NCI-H146 treated with DMSO at 0.1 percent for 48 hours (cell line): ENCODE measurements at regions not wholly inside any gene's neighbourhood (a gene's known extent, or its start where the extent isn't known, plus 50 kb on each side); places are given as distances from the start of the nearest gene placed in this dataset.

Source experiments
- DNase-seq: peaks from one replicate; lab custom pipeline; 2025; ENCODE audit not compliant: unreplicated experiment; lab: John Stamatoyannopoulos, UW

DNA sequence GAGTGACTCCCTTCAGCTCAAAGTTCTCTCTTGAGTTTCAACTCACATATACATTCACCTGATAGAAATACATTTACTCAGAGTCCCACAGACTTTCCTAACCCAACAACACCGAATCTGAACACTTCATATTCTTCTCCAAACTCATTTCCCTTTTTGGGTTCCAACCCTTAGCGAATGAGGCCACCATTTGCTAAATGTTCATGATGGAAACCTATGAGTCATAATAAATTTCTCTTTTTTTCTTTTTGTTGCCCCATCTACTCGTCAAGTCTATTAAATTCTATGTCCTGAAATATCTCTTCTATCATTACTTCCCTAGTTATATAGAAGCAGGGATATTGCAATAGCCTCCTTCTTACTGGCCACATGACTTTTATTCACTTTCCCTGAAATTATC lies 100.1 kb downstream of the HLX start:
- no peak for DNase-seq

DNA sequence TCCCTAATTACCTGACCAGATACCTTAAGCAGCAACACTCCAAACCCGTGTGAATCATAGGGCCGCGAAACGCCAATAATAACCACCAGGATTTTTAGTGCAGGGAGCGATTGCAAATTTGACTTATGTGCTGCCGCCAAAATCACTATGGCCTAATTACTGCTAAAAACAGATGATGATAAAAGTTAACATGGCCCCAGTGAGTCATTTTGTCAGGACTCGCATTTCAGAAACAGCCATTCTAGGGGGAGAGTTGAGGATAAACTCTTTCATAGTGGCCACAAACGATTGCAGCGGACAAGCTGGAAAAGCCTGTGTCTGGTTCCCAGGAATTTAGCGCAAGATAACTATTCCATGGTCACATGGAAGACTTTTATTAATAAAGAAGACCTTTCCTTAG lies 103.4 kb downstream of the HLX start:
- no peak for DNase-seq

DNA sequence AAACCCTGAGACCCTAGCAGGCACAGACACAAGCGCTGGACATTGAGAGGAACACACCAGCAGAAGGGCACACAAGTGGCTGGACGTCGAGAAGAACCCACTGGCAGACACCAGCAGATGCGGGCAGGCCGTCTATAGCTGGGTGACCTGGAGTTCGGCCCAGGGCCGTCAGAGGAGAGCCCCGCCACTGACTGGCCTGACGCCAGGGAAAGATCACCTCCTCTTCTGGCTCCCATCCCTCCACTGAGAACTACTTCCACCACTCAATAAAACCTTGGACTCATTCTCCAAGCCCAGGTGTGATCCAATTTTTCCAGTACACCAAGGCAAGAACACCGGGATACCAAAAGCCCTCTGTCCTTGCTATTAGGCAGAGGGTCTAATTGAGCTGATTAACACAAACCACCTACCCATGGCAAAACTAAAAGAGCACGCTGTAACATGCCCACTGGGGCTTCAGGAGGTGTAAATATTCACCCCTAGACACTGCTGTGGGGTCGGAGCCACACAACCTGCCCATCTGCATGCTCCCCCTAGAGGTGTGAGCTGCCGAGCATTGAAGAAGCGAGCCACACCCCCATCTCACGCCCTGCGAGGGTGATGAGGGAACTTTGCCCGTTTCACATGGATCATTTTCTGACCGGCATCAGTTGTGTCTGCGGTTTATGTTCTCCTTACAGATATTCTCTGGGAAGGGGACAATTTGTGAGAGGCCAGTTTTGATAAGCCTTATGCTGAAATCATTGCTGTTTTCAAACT lies 104.8 kb downstream of the HLX start:
- DNase-seq, result no peak

DNA sequence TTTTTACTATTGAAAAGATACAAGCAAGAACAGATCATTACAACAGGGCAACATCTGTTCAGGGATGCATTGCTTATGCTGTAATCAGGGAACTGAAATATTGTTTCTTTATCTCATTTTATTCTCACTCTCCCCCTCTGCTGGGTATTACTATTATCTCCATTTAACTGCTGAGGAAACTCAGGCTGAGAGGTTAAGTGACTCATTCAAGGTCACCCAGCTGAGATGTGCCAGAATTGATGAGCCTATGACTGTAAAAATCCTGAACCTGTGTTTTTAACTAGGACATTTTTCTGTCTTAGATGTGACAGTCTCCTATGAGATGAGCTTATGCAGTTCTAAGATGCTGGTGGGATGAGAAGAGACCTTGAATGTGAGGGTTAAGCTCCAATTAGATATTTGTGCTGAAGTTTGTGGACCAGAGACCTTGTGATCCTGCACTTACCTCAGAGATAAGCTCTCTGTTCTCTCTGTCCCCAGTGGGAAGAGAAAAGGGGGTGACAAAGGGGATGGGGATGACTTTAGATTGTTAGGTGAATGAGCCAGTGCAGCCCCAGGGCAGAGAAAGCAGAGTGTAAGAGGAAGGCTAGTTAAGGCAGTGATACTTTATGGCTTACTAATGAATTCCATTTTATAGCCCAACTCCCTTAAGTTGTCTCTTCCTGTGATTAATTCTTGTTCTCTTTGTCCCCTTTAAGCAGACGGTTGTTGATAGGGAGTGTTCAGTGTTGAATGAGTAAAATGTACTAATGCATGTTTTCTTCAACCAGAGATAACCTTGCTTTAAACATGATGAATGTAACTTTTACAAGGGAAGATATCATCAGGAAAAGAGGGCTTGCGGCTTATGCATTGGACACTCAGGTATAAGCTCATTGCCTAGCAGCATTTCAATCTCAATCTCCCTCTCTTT lies 111.4 kb downstream of the HLX start:
- no peak for DNase-seq

DNA sequence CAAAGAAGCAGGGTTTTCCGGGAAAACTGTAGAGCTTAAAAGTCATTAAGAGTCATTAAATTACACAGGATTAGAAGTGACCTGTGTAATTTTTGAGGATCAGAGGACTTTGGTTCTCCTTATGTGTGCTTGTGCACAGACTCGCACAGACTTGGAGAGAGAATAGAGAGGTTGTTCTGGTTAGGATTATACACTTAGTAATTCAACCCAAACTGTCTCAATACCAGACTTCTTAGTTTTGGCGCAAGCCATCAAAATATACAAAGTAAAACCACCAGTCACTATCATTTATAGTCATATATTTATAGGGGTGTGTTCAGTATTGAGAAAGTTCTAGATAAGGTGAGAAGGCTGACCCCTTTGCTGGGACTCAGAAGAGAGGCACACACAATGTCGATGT lies 112.3 kb downstream of the HLX start:
- no peak for DNase-seq

DNA sequence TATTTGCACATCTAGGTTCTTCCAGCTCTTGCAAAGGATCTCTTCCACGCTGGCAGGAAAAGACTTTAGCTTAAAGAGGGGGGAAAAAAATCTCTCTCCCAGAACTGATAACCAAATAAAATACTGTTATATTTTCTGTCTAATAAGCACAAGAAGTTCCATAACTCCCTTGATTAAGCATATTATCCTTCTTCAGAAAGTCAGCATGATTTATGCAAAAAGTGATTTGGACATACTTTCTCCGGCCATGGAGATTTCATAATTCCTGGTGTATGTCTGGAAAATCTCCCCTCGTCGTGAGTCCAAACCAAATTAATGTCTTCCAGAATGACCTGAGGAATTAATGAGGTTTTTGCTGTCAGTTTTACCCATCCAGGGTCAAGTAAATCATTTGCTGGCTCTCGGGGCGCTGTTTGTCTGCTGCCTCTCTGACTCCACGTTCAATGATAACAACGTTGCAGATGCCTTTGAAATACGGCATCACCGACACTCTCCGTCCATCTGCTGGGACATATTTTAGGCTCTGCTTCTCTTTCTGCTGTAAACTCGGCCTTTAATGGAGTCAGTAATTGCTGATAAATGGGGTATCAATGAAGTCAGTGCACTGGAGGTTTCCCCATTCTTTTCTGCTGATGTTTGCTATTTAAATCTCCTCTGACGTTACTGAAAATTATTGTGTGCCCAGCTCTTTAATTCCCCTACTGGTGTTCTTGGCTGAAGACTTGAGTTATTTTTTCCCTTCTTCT lies 112.9 kb downstream of the HLX start:
- no peak for DNase-seq

DNA sequence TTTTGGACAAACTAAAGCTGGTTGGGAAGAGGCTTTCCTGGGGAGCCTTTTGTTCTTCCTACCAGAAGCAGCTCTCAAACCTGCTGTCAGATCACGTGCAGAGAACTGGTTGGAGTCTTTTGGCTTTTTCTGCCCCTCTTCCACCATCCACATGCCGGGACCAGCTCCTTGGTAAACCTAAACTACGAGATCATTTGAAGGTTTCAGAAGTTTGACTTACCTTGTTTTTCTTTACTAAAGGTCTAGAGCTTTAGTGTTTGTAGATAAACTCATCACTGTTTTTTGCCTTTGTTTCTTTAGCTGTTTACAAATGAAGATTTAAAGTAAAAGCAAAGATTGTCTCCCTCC lies 113.4 kb downstream of the HLX start:
- no peak for DNase-seq

DNA sequence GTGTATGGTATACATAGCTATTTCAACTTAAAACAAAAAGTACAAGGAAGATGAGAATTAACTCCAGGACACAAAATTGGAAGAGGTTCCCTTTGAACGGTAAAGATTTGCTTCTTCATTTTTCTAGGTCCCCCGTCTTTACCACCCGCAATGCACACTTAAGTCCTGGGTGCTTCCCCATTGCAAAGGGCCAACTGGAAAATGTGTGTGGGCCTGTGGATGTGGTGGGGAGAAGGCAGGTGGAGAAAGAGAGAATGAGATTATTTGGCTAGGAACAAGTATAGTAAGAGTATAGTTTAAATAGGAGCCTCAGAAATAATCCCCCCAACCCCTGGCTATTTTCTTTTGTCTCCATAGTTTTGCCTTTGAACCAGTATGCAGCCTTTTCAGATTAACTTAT lies 115.4 kb downstream of the HLX start:
- no peak for DNase-seq

DNA sequence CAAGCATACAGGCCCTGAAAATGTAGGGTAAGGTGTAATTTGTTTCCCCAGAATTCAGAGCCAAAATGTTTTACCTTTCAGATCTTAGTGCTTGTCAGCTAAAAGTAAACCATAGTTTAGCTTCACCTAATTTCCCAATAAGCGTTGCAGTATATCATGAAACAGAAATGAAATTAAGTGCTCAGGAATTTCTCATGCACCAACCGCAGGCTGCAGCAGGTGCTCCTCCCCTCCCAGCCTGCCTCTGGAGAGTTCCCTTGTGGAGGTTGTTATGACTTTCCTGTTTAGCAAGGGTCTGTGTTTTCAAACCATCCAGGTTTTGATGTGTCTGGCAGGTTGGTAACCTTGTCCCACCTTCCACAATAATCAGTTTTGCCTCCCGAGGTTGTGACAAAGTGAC lies 118.5 kb downstream of the HLX start:
- DNase-seq, result no peak

DNA sequence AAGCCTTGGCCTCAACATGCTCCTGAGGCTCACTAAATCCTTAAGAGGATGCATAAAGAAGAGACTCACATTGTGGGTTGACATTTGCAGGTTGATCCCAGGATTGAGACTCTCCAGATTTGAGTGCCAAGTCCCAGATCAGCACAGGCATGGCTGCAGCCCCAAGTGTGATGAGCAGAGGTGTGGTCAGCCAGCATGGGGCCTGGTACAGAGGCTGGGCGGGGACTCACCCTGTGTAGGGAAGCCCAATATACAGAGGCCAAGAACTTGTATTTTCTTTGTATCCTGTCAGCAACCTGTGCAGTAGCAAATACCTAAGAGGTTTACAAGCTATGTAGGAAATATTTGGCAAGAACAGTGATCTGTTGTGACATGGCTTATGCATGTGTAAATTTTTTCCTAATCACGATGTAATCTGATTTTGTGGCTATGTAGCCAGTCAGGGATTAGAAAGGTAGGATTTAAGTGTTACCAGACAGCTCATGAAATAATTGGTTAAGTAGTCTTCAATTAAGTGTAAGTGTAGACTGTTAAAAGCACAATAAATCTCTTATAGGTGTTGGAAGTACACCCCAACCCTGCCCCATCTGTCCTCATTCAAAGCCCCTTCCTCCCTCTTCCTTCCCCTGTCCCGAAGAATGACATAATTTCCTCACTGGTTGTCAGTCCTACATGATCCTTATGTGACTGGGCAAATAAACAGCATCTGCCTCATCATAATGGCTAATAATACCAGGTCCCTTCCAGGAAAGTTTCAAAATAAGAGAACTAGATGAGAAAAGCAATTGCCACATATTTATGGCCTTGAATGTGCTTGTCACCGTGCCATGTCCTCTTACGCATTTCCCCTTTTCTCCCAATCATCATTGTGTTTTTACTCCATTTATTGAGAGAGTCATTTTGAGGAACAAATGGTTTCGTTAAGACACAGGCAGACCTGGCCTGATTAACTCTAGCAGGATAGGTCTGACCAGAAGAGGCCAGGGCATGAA lies 120.9 kb downstream of the HLX start:
- no peak for DNase-seq

DNA sequence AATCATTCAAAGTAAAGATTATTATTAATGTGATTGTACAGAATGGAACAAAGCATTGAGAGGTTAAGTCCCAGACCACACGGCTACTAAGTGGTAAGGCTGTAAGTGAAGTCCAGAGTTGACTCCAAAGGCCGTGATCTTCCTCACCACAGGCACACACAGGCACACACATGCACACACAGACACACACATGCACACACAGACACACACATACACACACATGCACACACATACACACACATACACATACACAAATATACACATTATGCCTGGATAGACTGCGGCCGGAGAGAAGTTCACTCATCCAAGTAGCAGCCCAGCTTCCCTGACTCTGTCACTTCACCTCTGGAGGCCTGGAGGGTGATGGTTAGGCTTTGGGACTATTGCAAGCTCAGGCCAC lies 121.9 kb downstream of the HLX start:
- no peak for DNase-seq

DNA sequence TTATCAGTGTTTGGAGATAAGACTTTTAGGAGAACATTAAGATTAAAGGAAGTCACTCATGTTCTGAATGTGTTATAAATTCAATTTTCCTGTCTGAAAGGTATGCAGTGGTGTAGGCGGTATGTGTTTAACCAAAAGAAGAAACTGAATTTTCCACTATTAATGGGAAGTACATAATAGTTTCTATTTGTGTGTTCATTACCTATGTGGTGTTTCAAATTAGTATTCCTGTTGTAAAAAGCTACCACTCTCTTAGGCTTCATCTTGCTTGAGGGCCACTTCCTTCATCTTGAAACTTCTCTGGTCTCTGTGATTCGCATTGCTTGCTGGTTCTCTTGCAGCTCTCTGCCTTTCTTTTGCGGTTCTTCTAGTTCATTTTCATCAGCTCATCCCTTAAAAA lies 123.4 kb downstream of the HLX start:
- DNase-seq, result no peak

DNA sequence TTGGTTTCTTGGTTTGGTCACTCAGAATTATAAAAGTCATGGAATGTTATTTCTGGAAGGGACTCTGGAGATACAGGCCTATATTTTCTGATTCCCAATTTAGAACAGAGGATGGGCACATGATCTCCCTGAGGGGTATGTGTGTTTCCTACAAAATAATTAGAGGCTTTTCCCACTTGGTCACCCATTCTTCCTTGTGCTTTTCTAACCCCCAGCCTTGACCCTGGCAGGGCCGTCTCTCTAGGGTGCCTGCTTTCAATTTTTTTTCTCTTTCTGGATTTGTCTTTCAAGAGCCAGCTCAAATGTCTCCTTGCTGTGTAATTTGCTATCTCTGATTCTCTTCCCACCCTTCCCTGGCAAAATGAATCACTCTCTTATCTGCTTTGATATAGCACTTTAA lies 131.9 kb downstream of the HLX start:
- DNase-seq, result no peak

DNA sequence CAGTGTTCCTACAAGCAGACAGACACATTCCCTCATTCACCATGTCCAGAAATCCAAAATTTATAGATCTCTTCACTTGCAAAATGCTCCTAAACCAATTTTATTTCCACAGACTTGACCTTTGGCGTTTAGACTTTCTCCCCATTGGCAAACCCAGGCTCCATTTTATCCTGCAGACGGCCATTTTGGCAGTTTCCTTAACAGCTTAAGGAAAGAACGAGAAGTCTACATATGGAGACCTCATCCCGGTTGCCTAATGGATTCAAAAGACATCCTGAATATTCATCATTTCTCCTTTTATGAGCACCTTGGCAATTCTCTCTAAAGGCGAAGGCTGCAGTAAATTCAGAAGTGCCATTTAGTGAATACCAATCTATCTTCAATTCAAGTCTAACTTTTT lies 132.9 kb downstream of the HLX start:
- DNase-seq, result no peak

DNA sequence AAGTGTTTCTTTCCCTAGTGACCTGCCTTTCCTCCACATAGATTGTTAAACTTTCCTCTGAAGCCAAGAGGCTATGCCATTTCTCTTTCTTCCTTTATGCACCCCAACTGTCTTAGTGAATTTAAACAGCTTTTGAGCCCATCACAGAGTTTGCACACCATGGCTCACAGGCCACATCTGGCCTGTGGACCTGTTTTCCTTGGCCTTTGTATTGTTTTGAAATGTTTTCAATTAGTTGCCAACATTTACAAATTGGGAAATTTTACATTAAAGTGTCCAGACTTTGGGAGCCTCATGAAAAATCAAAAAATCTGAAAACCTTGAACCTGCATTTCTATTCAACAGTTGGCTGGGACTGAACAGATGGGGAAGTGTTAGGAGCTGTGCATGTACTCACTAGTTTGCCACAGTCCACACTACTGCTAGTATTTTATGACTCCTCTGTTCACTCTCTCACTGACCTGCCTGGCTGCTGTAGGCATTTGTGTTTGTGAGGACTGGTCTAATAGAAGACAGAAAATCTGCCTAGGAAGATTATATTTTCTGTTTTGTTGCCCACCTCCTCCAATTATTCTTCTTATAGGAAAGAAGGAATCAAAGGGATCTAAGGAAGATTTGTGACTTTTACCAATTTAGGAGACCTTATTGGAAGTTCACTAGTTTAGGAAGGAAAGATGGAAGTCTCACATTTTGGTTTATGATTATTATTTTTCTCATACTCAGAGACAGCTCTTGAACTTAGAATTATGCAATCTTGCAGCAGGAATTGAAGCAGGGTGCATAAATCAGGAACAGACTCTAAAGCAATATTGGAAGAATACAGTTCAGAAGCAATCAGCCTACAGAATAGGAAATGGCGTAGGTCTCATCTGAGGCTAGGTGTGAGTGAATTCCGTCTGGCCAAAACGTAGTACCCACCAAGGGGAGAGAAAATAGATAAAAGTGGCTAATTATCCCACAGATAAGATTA lies 134.7 kb downstream of the HLX start:
- no peak for DNase-seq

DNA sequence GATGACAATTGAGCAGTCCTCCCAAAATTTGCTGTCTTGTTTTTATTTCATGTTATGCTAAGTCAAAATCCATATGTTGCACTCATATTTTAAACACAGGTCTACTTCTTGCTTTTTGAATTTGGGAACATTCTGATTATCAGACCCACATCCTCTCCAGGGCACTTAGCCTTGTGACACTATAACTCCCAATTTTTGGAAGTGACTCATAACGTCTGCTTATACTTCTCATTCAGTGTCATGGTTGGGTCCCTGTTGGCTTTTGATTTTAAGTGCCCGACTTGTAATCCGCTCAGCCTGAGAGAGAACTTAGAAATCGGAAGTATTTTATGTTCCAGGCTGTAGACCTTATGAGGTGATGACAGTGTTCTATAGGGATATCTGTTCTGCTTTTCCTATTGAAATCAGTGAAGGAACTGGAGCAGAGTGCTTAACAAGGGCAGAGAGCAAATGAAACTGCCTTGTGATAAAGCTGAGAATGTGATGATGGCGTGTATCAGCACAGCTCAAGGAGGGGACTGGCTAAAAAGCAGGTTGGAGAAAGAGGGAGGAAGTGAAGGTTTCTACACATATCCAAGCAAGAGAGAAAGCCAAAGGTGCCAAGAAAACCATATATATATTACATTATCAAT lies 136.0 kb downstream of the HLX start:
- DNase-seq, result no peak

DNA sequence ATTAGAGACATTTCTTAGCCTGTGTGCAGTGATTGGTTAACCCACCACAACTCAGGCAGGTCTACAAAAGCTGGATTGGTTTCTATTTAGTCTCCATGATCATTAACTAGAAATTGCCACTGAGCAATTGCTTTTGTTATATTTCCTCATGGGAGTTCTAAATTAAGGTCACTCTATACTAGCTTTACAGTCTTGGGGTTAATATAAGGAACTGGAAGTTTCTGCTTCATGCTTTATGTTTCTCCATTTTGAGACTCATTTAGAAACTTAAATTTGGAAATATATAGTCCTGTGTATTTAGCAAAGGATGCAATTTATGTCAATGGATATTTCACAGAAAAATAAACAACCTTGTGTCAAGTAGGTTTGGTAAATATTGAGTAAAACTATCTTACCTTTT lies 137.5 kb downstream of the HLX start:
- DNase-seq, result no peak

DNA sequence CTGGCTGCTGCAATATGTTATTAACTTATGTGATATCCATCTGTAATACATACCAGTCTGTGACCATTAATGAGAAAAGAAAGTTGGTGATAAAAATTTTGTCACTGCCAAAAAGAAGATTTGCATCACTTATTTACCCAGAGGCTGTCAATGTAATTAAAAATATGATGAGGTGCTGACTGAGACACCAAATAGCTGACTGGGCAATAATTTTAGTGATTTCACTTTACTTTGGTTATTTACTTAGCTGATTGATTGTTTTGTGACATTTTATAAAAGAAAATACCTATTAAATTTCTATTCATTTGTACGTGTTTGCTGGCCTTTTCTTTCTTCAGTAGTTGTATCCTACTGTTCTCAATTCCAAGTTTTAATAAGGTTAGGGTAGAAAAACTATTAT lies 139.2 kb downstream of the HLX start:
- no peak for DNase-seq

DNA sequence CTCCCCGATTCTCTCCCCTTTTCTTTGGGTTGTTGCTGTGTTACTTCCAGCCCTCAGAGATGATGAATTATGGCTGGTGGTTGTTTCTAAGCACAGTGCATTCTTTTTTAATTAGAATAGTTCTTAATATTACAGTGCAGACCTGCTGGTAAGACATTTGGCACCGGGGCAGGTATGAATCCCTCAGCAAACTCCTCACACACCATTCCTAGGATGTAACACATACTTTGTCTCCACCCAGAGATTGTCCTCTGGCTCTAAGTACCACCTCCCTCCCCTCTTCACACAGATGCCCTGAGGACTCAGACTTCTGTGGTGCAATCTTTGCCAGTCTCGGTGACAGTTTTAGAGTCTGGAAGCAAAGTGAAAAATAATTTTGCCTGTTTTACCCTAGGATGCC lies 143.1 kb downstream of the HLX start:
- no peak for DNase-seq
